ENCODE measurements at regions not wholly inside any gene's neighbourhood (a gene's known extent, or its start where the extent isn't known, plus 50 kb on each side); places are given as distances from the start of the nearest gene placed in this dataset.

DNA sequence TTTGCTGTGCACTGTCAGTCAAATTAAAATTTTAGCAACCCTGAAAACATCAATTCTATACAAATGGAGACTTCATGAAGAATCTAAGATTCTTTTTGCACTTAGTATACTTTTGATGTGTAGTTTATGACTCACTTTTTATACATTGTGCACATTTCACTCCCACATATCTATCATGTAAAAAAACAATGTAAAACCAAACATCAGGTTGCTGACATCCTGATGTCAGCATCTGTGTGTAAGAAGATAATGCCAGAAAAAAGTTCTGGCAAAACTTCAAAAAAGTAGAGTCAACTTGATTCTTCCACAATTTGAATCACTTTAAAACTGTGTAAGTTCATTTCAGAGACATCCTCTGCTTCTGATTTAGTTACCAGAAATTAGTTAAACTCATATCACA is 115.7 kb downstream of the CENPF start:
- TF ChIP-seq ZNF263 (CRISPR knock-in tag; IDR thresholded peaks at IDR 0.05; ENCODE audit: low read depth) (no peak), CTCF (IDR thresholded peaks at IDR 0.05) (no peak)
- TF ChIP-seq, protein P1, sequence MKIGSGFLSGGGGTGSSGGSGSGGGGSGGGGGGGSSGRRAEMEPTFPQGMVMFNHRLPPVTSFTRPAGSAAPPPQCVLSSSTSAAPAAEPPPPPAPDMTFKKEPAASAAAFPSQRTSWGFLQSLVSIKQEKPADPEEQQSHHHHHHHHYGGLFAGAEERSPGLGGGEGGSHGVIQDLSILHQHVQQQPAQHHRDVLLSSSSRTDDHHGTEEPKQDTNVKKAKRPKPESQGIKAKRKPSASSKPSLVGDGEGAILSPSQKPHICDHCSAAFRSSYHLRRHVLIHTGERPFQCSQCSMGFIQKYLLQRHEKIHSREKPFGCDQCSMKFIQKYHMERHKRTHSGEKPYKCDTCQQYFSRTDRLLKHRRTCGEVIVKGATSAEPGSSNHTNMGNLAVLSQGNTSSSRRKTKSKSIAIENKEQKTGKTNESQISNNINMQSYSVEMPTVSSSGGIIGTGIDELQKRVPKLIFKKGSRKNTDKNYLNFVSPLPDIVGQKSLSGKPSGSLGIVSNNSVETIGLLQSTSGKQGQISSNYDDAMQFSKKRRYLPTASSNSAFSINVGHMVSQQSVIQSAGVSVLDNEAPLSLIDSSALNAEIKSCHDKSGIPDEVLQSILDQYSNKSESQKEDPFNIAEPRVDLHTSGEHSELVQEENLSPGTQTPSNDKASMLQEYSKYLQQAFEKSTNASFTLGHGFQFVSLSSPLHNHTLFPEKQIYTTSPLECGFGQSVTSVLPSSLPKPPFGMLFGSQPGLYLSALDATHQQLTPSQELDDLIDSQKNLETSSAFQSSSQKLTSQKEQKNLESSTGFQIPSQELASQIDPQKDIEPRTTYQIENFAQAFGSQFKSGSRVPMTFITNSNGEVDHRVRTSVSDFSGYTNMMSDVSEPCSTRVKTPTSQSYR (CRISPR knock-in tag; IDR thresholded peaks at IDR 0.05): no peak

Data from WTC11 (cell line).